IMR-90 (cell line): ENCODE measurements at regions not wholly inside any gene's neighbourhood (a gene's known extent, or its start where the extent isn't known, plus 50 kb on each side); places are given as distances from the start of the nearest gene placed in this dataset.

Experiments
- ATAC-seq: fragments of 200-7000 bp; cut with Tn5 transposase; 2 replicates; pipeline ENCODE4 v1.9.1; 2020; ENCODE audit warnings: low read depth, mild to moderate bottlenecking, moderate library complexity
- BruUV-seq: library from RNA; stranded (reverse); fragments of 400-500 nt; replicated peaks from 2 replicates; lab custom pipeline; 2021; lab: Mats Ljungman, UMichigan
- CTCF ChIA-PET: fragments of 300-600 bp; formaldehyde crosslinking; extraction: SDS; loops from one replicate; lab custom pipeline; 2021; ENCODE audit warnings: antibody characterized with exemption; lab: Yijun Ruan, JAX
- POLR2A ChIA-PET: fragments of 300-600 bp; sonication (Branson Sonifier 250); formaldehyde crosslinking; loops from one replicate; lab custom pipeline; 2022; ENCODE audit warnings: antibody characterized with exemption; ENCODE audit not compliant: unreplicated experiment; lab: Charles Lee
- DNase-seq: peaks from one replicate; pipeline ENCODE4 v3.0.0; 2013
- H2AFZ ChIP-seq: replicated peaks from 2 replicates; pipeline ENCODE3; 2013; ENCODE audit warnings: low read length, mild to moderate bottlenecking; ENCODE audit not compliant: poor library complexity
- H2AK5ac ChIP-seq: 2 replicates; pipeline ENCODE4 v1.6.1; 2013; ENCODE audit warnings: low read depth, low read length, inconsistent platforms
- H2AK9ac ChIP-seq: replicated peaks from 2 replicates; pipeline ENCODE3; 2013; ENCODE audit warnings: mild to moderate bottlenecking, low read depth, low read length, moderate library complexity; ENCODE audit not compliant: poor library complexity
- H2BK120ac ChIP-seq: 2 replicates; pipeline ENCODE4 v1.6.1; 2013; ENCODE audit warnings: low read depth, low read length, inconsistent platforms
- H2BK15ac ChIP-seq: 3 replicates; pipeline ENCODE4 v1.6.1; 2013; ENCODE audit warnings: low read depth, low read length, inconsistent platforms
- H2BK20ac ChIP-seq: 2 replicates; pipeline ENCODE4 v1.6.1; 2013; ENCODE audit warnings: low read depth, mild to moderate bottlenecking, inconsistent platforms, low read length, moderate library complexity
- H2BK5ac ChIP-seq: 2 replicates; pipeline ENCODE4 v1.6.1; 2013; ENCODE audit warnings: mild to moderate bottlenecking, low read depth, low read length, inconsistent platforms; ENCODE audit not compliant: poor library complexity, severe bottlenecking
- H3K14ac ChIP-seq: replicated peaks from 2 replicates; pipeline ENCODE4 v1.6.1; 2013; ENCODE audit warnings: low read depth, low read length, inconsistent platforms
- H3K18ac ChIP-seq: 2 replicates; pipeline ENCODE4 v1.6.1; 2013; ENCODE audit warnings: low read depth, low read length, control low read depth
- H3K23ac ChIP-seq: 2 replicates; pipeline ENCODE4 v1.6.1; 2013; ENCODE audit warnings: low read depth, low read length, inconsistent platforms
- H3K27ac ChIP-seq: 2 replicates; pipeline ENCODE4 v1.5.1; 2013; ENCODE audit warnings: mild to moderate bottlenecking, control low read depth, low read length; ENCODE audit not compliant: insufficient read depth
- H3K27me3 ChIP-seq: 2 replicates; pipeline ENCODE4 v1.6.1; 2013; ENCODE audit warnings: low read length; ENCODE audit not compliant: control insufficient read depth, insufficient read depth
- H3K36me3 ChIP-seq: 2 replicates; pipeline ENCODE4 v1.6.1; 2013; ENCODE audit warnings: low read length, mixed read lengths; ENCODE audit not compliant: control insufficient read depth, insufficient read depth
- H3K4ac ChIP-seq: 2 replicates; pipeline ENCODE4 v1.6.1; 2013; ENCODE audit warnings: low read depth, low read length, inconsistent platforms
- H3K4me1 ChIP-seq: 2 replicates; pipeline ENCODE4 v1.6.1; 2013; ENCODE audit warnings: low read length, mixed read lengths; ENCODE audit not compliant: control insufficient read depth, insufficient read depth
- H3K4me2 ChIP-seq: 2 replicates; pipeline ENCODE4 v1.6.1; 2013; ENCODE audit warnings: low read depth, mild to moderate bottlenecking, control low read depth, low read length, moderate library complexity
- H3K4me3 ChIP-seq: 2 replicates; pipeline ENCODE4 v1.5.1; 2013; ENCODE audit warnings: low read depth, mild to moderate bottlenecking, control low read depth, low read length, moderate library complexity; ENCODE audit not compliant: insufficient read depth
- H3K56ac ChIP-seq: 2 replicates; pipeline ENCODE4 v1.6.1; 2013; ENCODE audit warnings: low read length, inconsistent platforms; ENCODE audit not compliant: insufficient read depth; ENCODE audit errors: extremely low read depth
- H3K79me1 ChIP-seq, 2 experiments: 2 replicates each; pipeline ENCODE4 v1.6.1; 2013; ENCODE audit warnings: low read length in 2 of 2, inconsistent platforms in 1 of 2, low read depth in 1 of 2
- H3K9ac ChIP-seq: 2 replicates; pipeline ENCODE4 v1.6.1; 2013; ENCODE audit warnings: low read depth, low read length, control low read depth
- H3K9me1 ChIP-seq: 2 replicates; pipeline ENCODE4 v1.6.1; 2013; ENCODE audit warnings: low read length, inconsistent platforms; ENCODE audit not compliant: insufficient read depth
- H3K9me3 ChIP-seq: 2 replicates; pipeline ENCODE4 v1.6.1; 2013; ENCODE audit warnings: low read length; ENCODE audit not compliant: control insufficient read depth, insufficient read depth
- H4K20me1 ChIP-seq: 2 replicates; pipeline ENCODE4 v1.6.1; 2013; ENCODE audit warnings: low read length, inconsistent platforms; ENCODE audit not compliant: insufficient read depth
- H4K5ac ChIP-seq: 2 replicates; pipeline ENCODE4 v1.6.1; 2013; ENCODE audit warnings: mild to moderate bottlenecking, low read depth, low read length, control low read depth
- H4K8ac ChIP-seq, 2 experiments: 2 replicates each; pipeline ENCODE4 v1.6.1; 2013; ENCODE audit warnings: low read depth in 2 of 2, low read length in 2 of 2, control low read depth in 1 of 2, inconsistent platforms in 1 of 2
- H4K91ac ChIP-seq: 2 replicates; pipeline ENCODE4 v1.6.1; 2013; ENCODE audit warnings: low read depth, low read length, inconsistent platforms; ENCODE audit not compliant: insufficient read depth
- BHLHE40 ChIP-seq: fragments of 150-350 bp; IDR thresholded peaks from 2 replicates; pipeline ENCODE4 v1.6.1; 2016; ENCODE audit warnings: mild to moderate bottlenecking, low read depth, low read length
- CEBPB ChIP-seq: IDR thresholded peaks from 2 replicates; pipeline ENCODE4 v1.6.1; 2012; ENCODE audit warnings: low read depth, low read length, improper control_type of control experiment
- CHD1 ChIP-seq: IDR thresholded peaks from 2 replicates; pipeline ENCODE4 v1.6.1; 2012; ENCODE audit warnings: low read depth, low read length, improper control_type of control experiment
- CTCF ChIP-seq: conservative IDR thresholded peaks from 2 replicates; pipeline ENCODE4 v1.5.1; 2012; ENCODE audit warnings: mild to moderate bottlenecking, low read depth, low read length, improper control_type of control experiment
- ELK1 ChIP-seq: fragments of 150-350 bp; IDR thresholded peaks from 2 replicates; pipeline ENCODE4 v1.6.1; 2016; ENCODE audit warnings: low read depth, mild to moderate bottlenecking, low read length, moderate library complexity, borderline replicate concordance
- FOS ChIP-seq: fragments of 150-350 bp; IDR thresholded peaks from 2 replicates; pipeline ENCODE4 v1.6.1; 2016; ENCODE audit warnings: low read depth, low read length
- MAFK ChIP-seq: IDR thresholded peaks from 2 replicates; pipeline ENCODE4 v1.6.1; 2012; ENCODE audit warnings: low read depth, low read length, improper control_type of control experiment
- MAZ ChIP-seq: IDR thresholded peaks from 2 replicates; pipeline ENCODE4 v1.6.1; 2012; ENCODE audit warnings: low read depth, mild to moderate bottlenecking, low read length, improper control_type of control experiment, moderate library complexity, borderline replicate concordance
- MXI1 ChIP-seq: IDR thresholded peaks from 2 replicates; pipeline ENCODE4 v1.6.1; 2012; ENCODE audit warnings: low read depth, mild to moderate bottlenecking, low read length, moderate library complexity, borderline replicate concordance
- NFE2L2 ChIP-seq: fragments of 150-350 bp; IDR thresholded peaks from 2 replicates; pipeline ENCODE4 v1.6.1; 2016; ENCODE audit warnings: low read depth, mild to moderate bottlenecking, low read length
- POLR2A ChIP-seq: IDR thresholded peaks from 2 replicates; pipeline ENCODE4 v1.6.1; 2012; ENCODE audit warnings: mild to moderate bottlenecking, low read depth, low read length
- RAD21 ChIP-seq: IDR thresholded peaks from 2 replicates; pipeline ENCODE4 v1.6.1; 2012; ENCODE audit warnings: low read length, improper control_type of control experiment
- RCOR1 ChIP-seq: IDR thresholded peaks from 2 replicates; pipeline ENCODE4 v1.6.1; 2012; ENCODE audit warnings: mild to moderate bottlenecking, low read length, improper control_type of control experiment; ENCODE audit not compliant: insufficient replicate concordance
- RFX5 ChIP-seq: IDR thresholded peaks from 2 replicates; pipeline ENCODE4 v1.8.0; 2012; ENCODE audit warnings: low read depth, mild to moderate bottlenecking, low read length, moderate library complexity
- SMC3 ChIP-seq: fragments of 150-350 bp; IDR thresholded peaks from 2 replicates; pipeline ENCODE4 v1.6.1; 2016; ENCODE audit warnings: low read depth, mild to moderate bottlenecking, antibody characterized with exemption, low read length, moderate library complexity
- WGBS, 2 experiments: methylation state at CpG; one replicate each; pipeline versions ENCODE4 v1.1.5 to v1.1.7; 2013; ENCODE audit warnings: missing lambda C conversion rate in 2 of 2; ENCODE audit not compliant: insufficient read length in 1 of 2; ENCODE audit errors: extremely low coverage in 2 of 2; 5-methylcytosine and 5-hydroxymethylcytosine counted together
- dilution Hi-C: fragments of 300-500 bp; cut with HindIII; formaldehyde crosslinking; loops from one replicate; pipeline ENCODE4 v1.14.3; 2018; ENCODE audit warnings: low sequenced_read_pairs; ENCODE audit not compliant: unreplicated experiment
- in situ Hi-C: fragments of 300-500 bp; cut with MboI; formaldehyde crosslinking; loops from 3 replicates; pipeline ENCODE4 v1.14.3; 2019; ENCODE audit warnings: low sequenced_read_pairs, inconsistent platforms, mixed read lengths
- intact Hi-C: fragments of 100-400 bp; cut with micrococcal nuclease; formaldehyde crosslinking; loops from 2 replicates; pipeline ENCODE4 v1.10.0; 2022
- TF ChIP-seq, protein P1 (sequence below): fragments of 150-350 bp; IDR thresholded peaks from 2 replicates; pipeline ENCODE4 v1.6.1; 2017; ENCODE audit warnings: mild to moderate bottlenecking, antibody characterized with exemption, low read length, low read depth

- Histone ChIP-seq H2BK120ac (no peak overlapping the region), H3K9me1 (no peaks in the 10 kb centered on the region), H3K36me3 (no peaks in the 10 kb centered on the region), H3K56ac (no peak overlapping the region), H2BK20ac (no peak overlapping the region), H4K5ac (no peak overlapping the region), H4K8ac (no peak overlapping the region), H2AFZ (no peak overlapping the region), H3K79me1 (no peaks in the 10 kb centered on the region), H4K91ac (no peak overlapping the region), H3K4me1 (no peaks in the 10 kb centered on the region), H3K9ac (no peak overlapping the region), H3K9me3 (no peaks in the 10 kb centered on the region), H3K27ac (no peak overlapping the region), H2BK15ac (no peak overlapping the region), H3K4ac (no peak overlapping the region), H2AK9ac (no peak overlapping the region), H3K14ac (no peak overlapping the region), H2AK5ac (no peak overlapping the region), H3K23ac (no peak overlapping the region), H3K18ac (no peak overlapping the region), H3K4me2 (no peak overlapping the region), H3K4me3 (no peak overlapping the region), H2BK5ac (no peak overlapping the region), H3K27me3 (peaks cover 2% of the 10 kb centered on the region), H4K20me1 (no peaks in the 10 kb centered on the region)
- dilution Hi-C loops: no loop called here
- DNase-seq: no peak
- no CpG with 5 or more reads among the region's 4 CpGs for WGBS, 2 experiments
- ChIA-PET POLR2A (no interaction called here), CTCF (interaction anchor here (0.6 kb wide), 1 partner anchor 16 kb away, joined by 4 read pairs; no protein-coding TSS in a partner anchor)
- in situ Hi-C loops: no loop called here
- TF ChIP-seq RFX5 (no peak), CTCF (no peak), CHD1 (no peak), MAFK (no peak), CEBPB (no peak), NFE2L2 (no peak), RCOR1 (no peak), FOS (no peak), POLR2A (no peak), SMC3 (no peak), MXI1 (no peak), MAZ (no peak), RAD21 (no peak), ELK1 (no peak), BHLHE40 (no peak)
- TF ChIP-seq, protein P1, sequence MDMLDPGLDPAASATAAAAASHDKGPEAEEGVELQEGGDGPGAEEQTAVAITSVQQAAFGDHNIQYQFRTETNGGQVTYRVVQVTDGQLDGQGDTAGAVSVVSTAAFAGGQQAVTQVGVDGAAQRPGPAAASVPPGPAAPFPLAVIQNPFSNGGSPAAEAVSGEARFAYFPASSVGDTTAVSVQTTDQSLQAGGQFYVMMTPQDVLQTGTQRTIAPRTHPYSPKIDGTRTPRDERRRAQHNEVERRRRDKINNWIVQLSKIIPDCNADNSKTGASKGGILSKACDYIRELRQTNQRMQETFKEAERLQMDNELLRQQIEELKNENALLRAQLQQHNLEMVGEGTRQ: no peak
- intact Hi-C loops: no loop called here
- no peak for ATAC-seq
- BruUV-seq: no TSS peak
These were observed 153.6 kb upstream of the TMCC3 start for GRCh38 chr12:94803939-94804338.
